K562 (cell line): ENCODE measurements at regions not wholly inside any gene's neighbourhood (a gene's known extent, or its start where the extent isn't known, plus 50 kb on each side); places are given as distances from the start of the nearest gene placed in this dataset.

ENCODE experiments used
- CREBBP ChIP-seq: IDR thresholded peaks from one replicate; pipeline ENCODE4 v1.6.1; 2012; ENCODE audit warnings: low read depth, mild to moderate bottlenecking, control low read depth, inconsistent platforms, low read length
- E2F8 ChIP-seq: fragments of 450-650 bp; IDR thresholded peaks from 2 replicates; pipeline ENCODE4 v1.7.1; 2018; ENCODE audit warnings: mild to moderate bottlenecking, low read depth; ENCODE audit not compliant: partially characterized antibody
- FIP1L1 ChIP-seq: fragments of 200-400 bp; formaldehyde crosslinking; IDR thresholded peaks from 2 replicates; pipeline ENCODE4 v1.6.1; 2018; ENCODE audit warnings: mild to moderate bottlenecking, low read depth, low read length; ENCODE audit not compliant: poor library complexity, severe bottlenecking
- FOXK2 ChIP-seq, 2 experiments: fragments of 450-650 bp; IDR thresholded peaks in 1 of 2; conservative IDR thresholded peaks in 1 of 2; 2 replicates each; pipeline ENCODE4 v1.6.1; 2016; ENCODE audit warnings: low read depth in 2 of 2, mild to moderate bottlenecking in 1 of 2
- HES1 ChIP-seq: fragments of 450-650 bp; IDR thresholded peaks from 2 replicates; pipeline ENCODE4 v1.6.1; 2016; ENCODE audit warnings: low read depth, mild to moderate bottlenecking, moderate library complexity
- ID3 ChIP-seq, 2 experiments: fragments of 250-450 bp in 1 of 2; fragments of 450-650 bp in 1 of 2; sonication (Bioruptor Pico) in 1 of 2; IDR thresholded peaks; 2 replicates each; pipeline versions ENCODE4 v1.6.1 to v1.8.0; 2016 to 2021; ENCODE audit warnings: mild to moderate bottlenecking in 2 of 2, moderate library complexity in 2 of 2, missing compliant biosample characterization in 1 of 2, missing genetic modification characterization in 1 of 2
- KAT7 ChIP-seq: sonication (generic); formaldehyde crosslinking; IDR thresholded peaks from 2 replicates; pipeline ENCODE4 v1.8.0; 2022; ENCODE audit warnings: missing genetic modification reagents, mild to moderate bottlenecking, borderline replicate concordance
- MITF ChIP-seq: IDR thresholded peaks from 2 replicates; pipeline ENCODE4 v1.6.1; 2014; ENCODE audit warnings: antibody characterized with exemption
- NR4A1 ChIP-seq, 2 experiments: fragments of 250-450 bp in 1 of 2; fragments of 450-650 bp in 1 of 2; sonication (Bioruptor Pico) in 1 of 2; IDR thresholded peaks; 2 replicates each; pipeline versions ENCODE4 v1.4.0 to v1.6.1; 2016 to 2020; ENCODE audit warnings: mild to moderate bottlenecking in 2 of 2, missing compliant biosample characterization in 1 of 2, missing genetic modification characterization in 1 of 2, moderate library complexity in 1 of 2
- SP2 ChIP-seq: IDR thresholded peaks from 2 replicates; pipeline ENCODE4 v1.6.1; 2011; ENCODE audit warnings: mild to moderate bottlenecking, low read depth, low read length, moderate library complexity; ENCODE audit not compliant: poor library complexity, severe bottlenecking; ENCODE audit errors: extremely low read depth
- THRB ChIP-seq: fragments of 450-650 bp; formaldehyde crosslinking; conservative IDR thresholded peaks from 2 replicates; pipeline ENCODE4 v1.4.0; 2022; ENCODE audit warnings: mild to moderate bottlenecking, missing genetic modification characterization
- ZBTB26 ChIP-seq: fragments of 450-650 bp; formaldehyde crosslinking; IDR thresholded peaks from 2 replicates; pipeline ENCODE4 v1.4.0; 2022; ENCODE audit warnings: missing genetic modification characterization
- ZBTB34 ChIP-seq: fragments of 250-450 bp; sonication (Bioruptor Pico); IDR thresholded peaks from 2 replicates; pipeline ENCODE4 v1.8.0; 2021; ENCODE audit warnings: mild to moderate bottlenecking, moderate library complexity
- ZKSCAN8 ChIP-seq: fragments of 200-800 bp; sonication (Bioruptor generic); IDR thresholded peaks from 2 replicates; pipeline ENCODE4 v1.6.1; 2016; ENCODE audit warnings: missing genetic modification characterization, missing compliant biosample characterization
- ZNF12 ChIP-seq: sonication (generic); formaldehyde crosslinking; IDR thresholded peaks from 2 replicates; pipeline ENCODE4 v1.4.0; 2020; ENCODE audit warnings: mild to moderate bottlenecking, missing genetic modification reagents
- ZNF197 ChIP-seq: fragments of 200-800 bp; sonication (Bioruptor generic); IDR thresholded peaks from 2 replicates; pipeline ENCODE4 v1.6.1; 2016; ENCODE audit warnings: low read depth, missing genetic modification characterization, missing compliant biosample characterization

- TF ChIP-seq THRB (CRISPR knock-in tag) (0 out of 2 replicates have a peak, but pooled peaks have one; percentile 33), HES1 (no peak), ZNF12 (CRISPR knock-in tag) (no peak), ZNF197 (CRISPR knock-in tag) (peak; percentile 75), FOXK2 (conservative IDR thresholded peaks at IDR 0.05 in 1 of 2, IDR thresholded peaks at IDR 0.05 in 1 of 2; ENCODE audit: low read depth in 2 of 2) (no peak), ZBTB26 (CRISPR knock-in tag) (no peak), KAT7 (CRISPR knock-in tag) (no peak), CREBBP (no peak), FIP1L1 (no peak), NR4A1 (CRISPR knock-in tag; IDR thresholded peaks at IDR 0.05) (peak; percentile 76; the same call in 1 of the 2 replicates), NR4A1 (tag; IDR thresholded peaks at IDR 0.05) (no peak), ZKSCAN8 (CRISPR knock-in tag) (0 out of 2 replicates have a peak, but pooled peaks have one; percentile 9), ID3 (CRISPR knock-in tag; IDR thresholded peaks at IDR 0.05) (no peak), ID3 (tag; IDR thresholded peaks at IDR 0.05) (no peak), MITF (0 out of 2 replicates have a peak, but pooled peaks have one; percentile 60), SP2 (no peak), ZBTB34 (CRISPR knock-in tag) (no peak), E2F8 (no peak)
Observed at GRCh38 chr5:5605170-5605764, 182.8 kb downstream of the ICE1 start (continued).
